ENCODE measurements at regions not wholly inside any gene's neighbourhood (a gene's known extent, or its start where the extent isn't known, plus 50 kb on each side); places are given as distances from the start of the nearest gene placed in this dataset.

- Histone ChIP-seq H2AK5ac (ENCODE audit: low read depth, low read length) (no peak overlapping the region), H3K79me2 (ENCODE audit: control insufficient read depth in 1 of 2, insufficient read depth in 2 of 2, low read length in 2 of 2) (no peaks in the 10 kb centered on the region), H3K36me3 (ENCODE audit: control insufficient read depth in 2 of 4, insufficient read depth in 4 of 4, low read length in 3 of 4) (no peaks in the 10 kb centered on the region), H3K9ac (replicated peaks in 1 of 4; ENCODE audit: extremely low read depth in 1 of 4, low read depth in 3 of 4, low read length in 3 of 4) (no peak overlapping the region), H4K91ac (replicated peaks; ENCODE audit: insufficient read length, low read length) (no peak overlapping the region), H2BK5ac (ENCODE audit: low read depth, low read length) (no peak overlapping the region), H3K4ac (replicated peaks; ENCODE audit: insufficient read length, low read depth, low read length) (no peak overlapping the region), H3K9me3 (ENCODE audit: insufficient read depth in 2 of 2, low read depth in 1 of 2, low read length in 1 of 2) (no peaks in the 10 kb centered on the region), H3K23me2 (ENCODE audit: low read depth, low read length) (no peaks in the 10 kb centered on the region; the same call in 1 of the 2 replicates), H3K79me1 (ENCODE audit: low read depth, low read length) (no peaks in the 10 kb centered on the region), H2BK20ac (ENCODE audit: low read length) (peak overlapping the region; percentile 28; the same call in 1 of the 2 replicates), H3K4me2 (ENCODE audit: insufficient read depth in 1 of 2, low read depth in 2 of 2, low read length in 2 of 2) (peak overlapping the region; percentile 37 to 44; a peak in 2 of 4 replicates), H2BK12ac (ENCODE audit: low read depth, low read length) (no peak overlapping the region), H3K4me3 (ENCODE audit: extremely low read depth in 1 of 4, insufficient read depth in 2 of 4, low read depth in 3 of 4, low read length in 4 of 4) (peak overlapping the region in 1 of 4 experiments; percentile 15; a peak in 1 of 8 replicates), H3K27ac (ENCODE audit: low read depth, low read length) (no peak overlapping the region), H3K18ac (ENCODE audit: extremely low read depth, low read length) (no peak overlapping the region; the same call in 1 of the 2 replicates), H4K8ac (ENCODE audit: extremely low read depth, insufficient read depth, low read length) (no peak overlapping the region), H3K27me3 (replicated peaks in 1 of 4; ENCODE audit: control insufficient read depth in 3 of 4, extremely low read depth in 1 of 4, insufficient read depth in 3 of 4, low read length in 3 of 4) (no peaks in the 10 kb centered on the region), H4K5ac (ENCODE audit: insufficient read length, low read depth, low read length) (peak overlapping the region; percentile 75), H2BK15ac (ENCODE audit: low read length) (no peak overlapping the region), H3K56ac (replicated peaks; ENCODE audit: insufficient read length, low read depth, low read length) (no peak overlapping the region), H3K23ac (ENCODE audit: insufficient read length) (no peak overlapping the region), H3K14ac (ENCODE audit: insufficient read length) (no peak overlapping the region), H2BK120ac (replicated peaks; ENCODE audit: low read depth, low read length) (no peak overlapping the region), H4K20me1 (replicated peaks in 1 of 2; ENCODE audit: control insufficient read depth in 1 of 2, insufficient read depth in 2 of 2, low read length in 2 of 2) (no peaks in the 10 kb centered on the region), H3K4me1 (replicated peaks in 1 of 4; ENCODE audit: control insufficient read depth in 3 of 4, insufficient read depth in 4 of 4, low read length in 3 of 4) (peaks cover 0 to 6% (median 3%) of the 10 kb centered on the region in 4 experiments; a peak in 3 of 7 replicates), H2AFZ (ENCODE audit: low read length) (no peak overlapping the region)
- 38% methylated on average over 6 of the region's 6 CpGs; no CpG with 5 or more reads in 1 of the 2 experiments for WGBS, 2 experiments (ENCODE audit: extremely low coverage in 1 of 2, insufficient coverage in 1 of 2, insufficient read length in 1 of 2, insufficient replicate concordance in 2 of 2, low coverage in 1 of 2, low lambda C conversion rate in 2 of 2, missing lambda C conversion rate in 1 of 2)
- no peak for DNase-seq (ENCODE audit: low read depth in 1 of 2, low spot score in 2 of 2)
- no peak for FAIRE-seq
- POLR2A ChIA-PET (ENCODE audit: partially characterized antibody), result interaction anchor here (0.6 kb wide), 1 partner anchor 178 kb away, joined by 3 read pairs; no protein-coding TSS in a partner anchor
- CTCF ChIA-PET (ENCODE audit: partially characterized antibody), result interaction anchor here (0.6 to 1.1 kb wide), 4 partner anchors 20 to 558 kb away, joined by 3 to 5 read pairs (median 4); no protein-coding TSS in a partner anchor
- no peak for TF ChIP-seq CBX5 (IDR thresholded peaks at IDR 0.05; ENCODE audit: low read depth, low read length)
- TF ChIP-seq GTF2F1 (IDR thresholded peaks at IDR 0.05; ENCODE audit: borderline replicate concordance, low read depth, low read length), result no peak
- no peak for TF ChIP-seq RNF2 (IDR thresholded peaks at IDR 0.05; ENCODE audit: borderline replicate concordance, low read depth, low read length, missing control alignments, poor library complexity, severe bottlenecking)
- no peak for TF ChIP-seq FOSL1 (IDR thresholded peaks at IDR 0.05; ENCODE audit: insufficient read depth, low read depth, low read length)
- TF ChIP-seq CEBPB (IDR thresholded peaks at IDR 0.05; ENCODE audit: low read depth, low read length), result no peak
- no peak for TF ChIP-seq TAF1 (IDR thresholded peaks at IDR 0.05; ENCODE audit: low read depth, low read length)
- no peak for TF ChIP-seq SRF (IDR thresholded peaks at IDR 0.05; ENCODE audit: low read depth, low read length)
- TF ChIP-seq ZNF274 (IDR thresholded peaks at IDR 0.05; ENCODE audit: borderline replicate concordance, extremely low read depth, low read length), result no peak
- no peak for TF ChIP-seq ATF2 (IDR thresholded peaks at IDR 0.05; ENCODE audit: low read length)
- no peak for TF ChIP-seq HDAC6 (IDR thresholded peaks at IDR 0.05; ENCODE audit: low read depth, low read length)
- TF ChIP-seq CHD1 (IDR thresholded peaks at IDR 0.05; ENCODE audit: low read depth, low read length), result no peak
- no peak for TF ChIP-seq SIRT6 (IDR thresholded peaks at IDR 0.05; ENCODE audit: low read length)
Observed at GRCh38 chr3:181464033-181464694, 247.6 kb upstream of the SOX2 start.
